GM21526 (cell line): ENCODE measurements at regions not wholly inside any gene's neighbourhood (a gene's known extent, or its start where the extent isn't known, plus 50 kb on each side); places are given as distances from the start of the nearest gene placed in this dataset.

Experiments
- ATAC-seq: cut with Tn5 transposase; IDR thresholded peaks from one replicate; pipeline ENCODE4 v1.9.1; 2021; ENCODE audit warnings: moderate library complexity; ENCODE audit not compliant: unreplicated experiment, low FRiP score

GRCh38 chr12:118925407-118925806 lies 55.9 kb upstream of the SRRM4 start:
- no peak for ATAC-seq

- ATAC-seq = no peak
These were observed 55.5 kb upstream of the SRRM4 start for GRCh38 chr12:118925826-118926225.
